ENCODE measurements at regions not wholly inside any gene's neighbourhood (a gene's known extent, or its start where the extent isn't known, plus 50 kb on each side); places are given as distances from the start of the nearest gene placed in this dataset.

DNA sequence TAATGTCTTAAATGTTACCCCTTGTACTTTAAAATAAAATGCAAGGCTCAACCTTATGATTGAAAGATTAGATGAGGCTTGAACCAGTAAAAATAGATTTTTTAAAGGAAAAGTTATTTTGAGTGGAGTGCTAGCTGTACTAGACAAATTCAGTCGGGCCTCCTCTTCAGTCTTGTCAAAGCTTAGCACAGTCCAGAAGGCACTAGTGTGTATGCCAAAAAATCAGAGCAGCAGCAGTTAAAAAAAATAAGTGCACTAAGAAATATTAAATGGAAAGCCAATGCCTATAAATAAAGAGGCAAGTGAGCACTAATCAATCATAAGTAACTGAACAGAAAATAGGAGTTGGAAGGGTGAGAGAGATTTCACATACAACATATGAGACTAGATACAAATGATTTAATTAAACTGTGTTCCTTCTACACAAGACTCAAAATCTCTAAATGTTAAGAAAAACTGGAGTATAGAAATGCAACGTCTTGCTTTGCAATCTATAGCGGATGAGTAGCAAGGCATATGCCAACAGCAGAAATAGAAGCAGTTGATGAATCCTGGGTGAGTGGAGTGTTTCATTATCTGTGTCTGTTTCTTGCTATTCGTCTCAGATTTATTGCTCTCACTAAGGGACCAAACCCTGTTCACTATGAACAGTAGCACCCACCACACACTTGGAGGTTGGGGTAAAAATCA, 172.1 kb downstream of the ETNK1 start:
- no peak for TF ChIP-seq EZH2phosphoT487 (IDR thresholded peaks at IDR 0.05; ENCODE audit: low read depth)
- TF ChIP-seq, protein P1, sequence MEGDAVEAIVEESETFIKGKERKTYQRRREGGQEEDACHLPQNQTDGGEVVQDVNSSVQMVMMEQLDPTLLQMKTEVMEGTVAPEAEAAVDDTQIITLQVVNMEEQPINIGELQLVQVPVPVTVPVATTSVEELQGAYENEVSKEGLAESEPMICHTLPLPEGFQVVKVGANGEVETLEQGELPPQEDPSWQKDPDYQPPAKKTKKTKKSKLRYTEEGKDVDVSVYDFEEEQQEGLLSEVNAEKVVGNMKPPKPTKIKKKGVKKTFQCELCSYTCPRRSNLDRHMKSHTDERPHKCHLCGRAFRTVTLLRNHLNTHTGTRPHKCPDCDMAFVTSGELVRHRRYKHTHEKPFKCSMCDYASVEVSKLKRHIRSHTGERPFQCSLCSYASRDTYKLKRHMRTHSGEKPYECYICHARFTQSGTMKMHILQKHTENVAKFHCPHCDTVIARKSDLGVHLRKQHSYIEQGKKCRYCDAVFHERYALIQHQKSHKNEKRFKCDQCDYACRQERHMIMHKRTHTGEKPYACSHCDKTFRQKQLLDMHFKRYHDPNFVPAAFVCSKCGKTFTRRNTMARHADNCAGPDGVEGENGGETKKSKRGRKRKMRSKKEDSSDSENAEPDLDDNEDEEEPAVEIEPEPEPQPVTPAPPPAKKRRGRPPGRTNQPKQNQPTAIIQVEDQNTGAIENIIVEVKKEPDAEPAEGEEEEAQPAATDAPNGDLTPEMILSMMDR (IDR thresholded peaks at IDR 0.05; ENCODE audit: low read depth, low read length) = no peak
